HG03175 (cell line): ENCODE measurements at regions not wholly inside any gene's neighbourhood (a gene's known extent, or its start where the extent isn't known, plus 50 kb on each side); places are given as distances from the start of the nearest gene placed in this dataset.

Experiments used
- ATAC-seq: cut with Tn5 transposase; IDR thresholded peaks from one replicate; pipeline ENCODE4 v1.9.1; 2021; ENCODE audit warnings: mild to moderate bottlenecking, moderate library complexity; ENCODE audit not compliant: unreplicated experiment

- ATAC-seq, result no peak
Measured at GRCh38 chr11:129292092-129292491, 83.6 kb upstream of the BARX2 start.

GRCh38 chr11:129291546-129291945, 84.1 kb upstream of the BARX2 start:
- no peak for ATAC-seq

GRCh38 chr11:129290966-129291365, 84.7 kb upstream of the BARX2 start:
- ATAC-seq, result no peak

GRCh38 chr11:129289350-129290040, 86.2 kb upstream of the BARX2 start:
- no peak for ATAC-seq

- no peak for ATAC-seq
Measured at GRCh38 chr11:129287920-129288319, 87.7 kb upstream of the BARX2 start.

- no peak for ATAC-seq
Measured at GRCh38 chr11:129286813-129287212, 88.8 kb upstream of the BARX2 start.

GRCh38 chr11:129285402-129285786, 90.3 kb upstream of the BARX2 start:
- no peak for ATAC-seq

GRCh38 chr11:129283141-129283540, 91.0 kb upstream of the ARHGAP32 start:
- ATAC-seq, result no peak

GRCh38 chr11:129282634-129283033, 90.5 kb upstream of the ARHGAP32 start:
- no peak for ATAC-seq

- ATAC-seq, result no peak
Measured at GRCh38 chr11:129281471-129282415, 89.6 kb upstream of the ARHGAP32 start.

- ATAC-seq, result no peak
Measured at GRCh38 chr11:129280027-129280811, 88.1 kb upstream of the ARHGAP32 start.

- ATAC-seq, result peak; percentile 71
Measured at GRCh38 chr11:129279326-129280026, 87.4 kb upstream of the ARHGAP32 start.

GRCh38 chr11:129278586-129279319, 86.6 kb upstream of the ARHGAP32 start:
- ATAC-seq, result peak; percentile 25

GRCh38 chr11:129277198-129277843, 85.2 kb upstream of the ARHGAP32 start:
- no peak for ATAC-seq

- no peak for ATAC-seq
Measured at GRCh38 chr11:129275828-129276227, 83.7 kb upstream of the ARHGAP32 start.

- no peak for ATAC-seq
Measured at GRCh38 chr11:129273944-129274711, 82.0 kb upstream of the ARHGAP32 start.

GRCh38 chr11:129273322-129273721, 81.2 kb upstream of the ARHGAP32 start:
- no peak for ATAC-seq

GRCh38 chr11:129271030-129271429, 78.9 kb upstream of the ARHGAP32 start:
- no peak for ATAC-seq

- ATAC-seq, result no peak
Measured at GRCh38 chr11:129270446-129270845, 78.3 kb upstream of the ARHGAP32 start.
